ENCODE measurements at regions not wholly inside any gene's neighbourhood (a gene's known extent, or its start where the extent isn't known, plus 50 kb on each side); places are given as distances from the start of the nearest gene placed in this dataset.
A peak's percentile ranks its signal among the peaks of the same experiment; 100 is the strongest.
"Not testable (repeated sequence)": the region's sequence is repeated elsewhere in the genome, so short reads cannot be mapped to it uniquely, and the experiment has no call there.

DNA sequence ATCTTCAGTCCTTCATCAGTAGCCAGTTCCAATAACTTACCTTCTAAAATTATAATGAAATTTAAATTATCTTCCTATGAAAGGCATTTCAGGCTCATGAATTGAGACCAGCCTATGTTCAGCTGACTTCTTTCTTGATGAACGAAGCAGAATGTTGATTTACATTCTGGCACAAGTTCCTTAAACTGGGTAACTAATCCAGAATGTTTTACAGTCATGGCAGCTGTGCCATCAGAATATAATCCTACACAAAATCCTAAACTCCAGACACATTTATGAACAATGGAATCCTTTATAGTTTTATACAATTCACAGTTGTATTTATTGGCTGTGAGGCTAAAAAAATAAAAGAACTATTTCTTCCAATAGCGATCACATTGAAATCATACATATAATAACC is 97.3 kb upstream of the CPM start:
- no peak for DNase-seq

DNA sequence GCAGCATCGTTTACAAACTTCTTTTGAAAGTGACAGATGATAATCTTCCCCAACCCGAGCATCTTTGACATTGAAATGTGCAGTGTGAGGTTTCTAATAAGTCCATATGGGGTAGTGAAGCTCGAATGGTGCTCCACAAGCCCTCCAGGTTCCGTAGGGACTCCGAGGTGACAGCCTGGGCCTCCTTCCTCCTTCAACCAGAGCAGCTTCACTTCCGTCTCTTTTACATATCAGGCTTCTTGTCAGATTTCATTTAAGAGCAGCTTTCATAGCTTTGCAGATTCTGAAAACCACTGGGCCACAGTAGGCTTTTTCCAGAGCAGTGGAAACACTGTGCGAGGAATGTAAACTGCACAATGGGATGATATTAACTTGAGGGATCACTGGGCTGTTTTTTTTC is 103.6 kb upstream of the CPM start:
- no peak for DNase-seq

- DNase-seq: no peak
These were observed 104.0 kb upstream of the CPM start for GRCh38 chr12:69036999-69037398.

- peak; percentile 71 for DNase-seq
These were observed 106.9 kb upstream of the CPM start for GRCh38 chr12:69039911-69040310.

GRCh38 chr12:69042557-69042956 is 109.6 kb upstream of the CPM start:
- no peak for DNase-seq

DNA sequence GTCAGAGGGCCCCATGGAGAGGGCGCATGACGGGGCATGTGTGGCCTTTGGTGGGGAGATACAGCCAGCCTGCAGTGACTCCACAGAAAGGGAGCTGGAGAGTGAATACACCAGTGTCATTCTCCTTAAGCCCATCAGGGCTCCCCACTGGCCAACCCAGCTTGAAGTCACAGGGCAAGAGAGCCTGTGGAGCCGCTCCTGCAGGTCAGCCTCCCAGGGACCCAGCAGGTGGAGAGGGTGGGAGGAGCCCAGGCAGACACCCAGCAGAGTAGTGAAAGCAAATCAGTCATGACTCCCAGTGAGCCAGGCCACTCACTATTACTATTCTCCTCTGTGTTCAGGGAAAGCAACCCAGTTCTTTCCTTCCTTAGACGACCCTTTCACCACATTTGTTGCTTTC is 110.0 kb upstream of the CPM start:
- DNase-seq: no peak

DNA sequence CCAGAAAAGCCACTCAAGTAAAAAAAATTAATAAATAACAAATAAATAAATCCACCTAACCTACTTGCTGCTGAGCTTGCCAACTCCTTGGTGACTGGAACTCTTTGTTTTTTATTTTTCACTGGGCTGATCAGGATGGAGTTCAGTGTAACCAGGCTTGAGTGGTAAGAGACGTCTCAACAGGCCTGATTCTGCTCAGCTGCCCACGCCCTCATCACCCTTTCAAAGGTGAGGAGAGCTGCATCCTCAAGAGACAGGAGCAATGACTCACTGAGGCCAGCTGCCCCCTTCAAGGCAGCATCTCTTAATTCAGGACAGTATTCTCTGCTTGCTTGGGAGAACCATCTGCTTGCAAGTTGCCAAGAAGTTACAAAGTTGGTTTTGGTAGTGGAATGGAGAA is 111.9 kb upstream of the CPM start:
- DNase-seq: no peak

DNA sequence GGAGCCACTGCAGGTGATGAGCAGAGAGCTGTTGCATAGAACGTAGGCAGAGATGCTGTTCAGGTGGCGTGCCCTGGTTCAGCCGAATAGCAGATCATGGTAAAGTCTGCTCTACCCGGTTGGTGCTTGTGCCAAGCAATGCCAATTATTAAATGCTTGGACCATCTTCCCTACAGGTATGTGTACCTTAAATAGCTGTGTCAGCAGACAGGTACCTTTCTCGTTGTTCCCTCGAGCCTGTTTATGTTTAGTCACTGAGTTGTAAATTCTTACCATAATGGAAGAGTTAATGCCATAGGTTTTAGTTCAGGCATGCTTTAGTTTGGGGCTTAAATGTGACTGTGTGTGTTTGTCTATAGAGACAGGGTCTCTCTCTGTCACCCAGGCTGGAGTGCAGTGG is 112.5 kb upstream of the CPM start:
- no peak for DNase-seq

GRCh38 chr12:69046363-69046762 is 113.4 kb upstream of the CPM start:
- DNase-seq: no peak

- DNase-seq: no peak
These were observed 113.9 kb upstream of the CPM start for GRCh38 chr12:69046920-69047319.

- no peak for DNase-seq
These were observed 115.0 kb upstream of the CPM start for GRCh38 chr12:69047990-69048389.

DNA sequence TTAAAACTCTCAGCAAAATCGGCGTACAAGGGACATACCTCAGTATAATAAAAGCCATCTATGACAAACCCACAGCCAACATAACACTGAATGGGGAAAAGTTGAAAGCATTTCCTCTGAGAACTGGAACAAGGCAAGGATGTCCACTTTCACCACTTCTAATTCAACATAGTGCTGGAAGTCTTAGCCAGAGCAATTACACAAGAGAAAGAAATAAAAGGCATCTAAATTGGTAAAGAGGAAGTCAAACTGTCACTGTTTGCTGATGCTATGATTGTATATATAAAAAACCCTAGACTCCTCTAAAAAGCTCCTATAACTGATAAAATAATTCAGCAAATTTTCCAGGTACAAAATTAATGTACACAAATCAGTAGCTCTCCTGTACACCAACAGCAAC is 116.9 kb upstream of the CPM start:
- DNase-seq: not testable (repeated sequence)

DNA sequence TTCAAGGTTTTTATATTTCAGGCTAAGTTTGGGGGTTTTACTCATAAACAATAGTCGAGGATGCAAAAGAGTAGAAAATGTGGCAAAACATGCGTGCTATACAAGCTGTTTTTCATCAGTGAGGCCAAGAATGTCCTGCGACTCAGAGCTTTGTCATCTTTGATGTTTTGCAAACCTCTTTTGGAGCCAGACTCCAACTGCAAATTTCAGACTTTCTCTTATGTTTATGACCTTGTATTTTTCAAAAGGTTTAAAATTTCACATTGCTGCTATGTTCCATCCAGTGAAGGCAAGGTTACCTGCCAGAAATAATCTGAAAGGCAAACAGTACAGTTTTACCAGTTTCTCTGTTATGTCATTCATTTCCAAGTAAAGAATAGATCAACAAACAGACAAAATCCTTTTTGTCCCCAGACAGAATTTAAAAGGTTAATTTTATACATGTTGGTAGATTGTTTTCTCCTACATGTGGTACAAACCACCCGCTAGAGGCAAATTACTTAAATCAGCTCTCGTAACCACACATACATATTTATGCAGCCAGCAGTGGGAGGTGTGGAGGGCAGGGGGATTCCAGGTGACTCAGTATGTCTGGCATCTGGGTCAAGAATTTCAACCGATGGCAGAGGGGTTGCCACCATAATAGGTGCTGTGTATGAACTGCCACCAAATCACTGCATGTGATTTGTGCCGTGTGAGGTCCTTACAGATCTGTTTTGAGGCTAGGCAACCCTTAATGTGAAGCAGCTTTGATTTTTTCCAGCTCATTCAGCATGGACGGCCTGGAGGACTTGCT is 119.8 kb upstream of the CPM start:
- DNase-seq: no peak

- DNase-seq: no peak
These were observed 121.5 kb upstream of the CPM start for GRCh38 chr12:69054343-69055056.

GRCh38 chr12:69055280-69055679 is 122.3 kb upstream of the CPM start:
- DNase-seq: no peak

DNA sequence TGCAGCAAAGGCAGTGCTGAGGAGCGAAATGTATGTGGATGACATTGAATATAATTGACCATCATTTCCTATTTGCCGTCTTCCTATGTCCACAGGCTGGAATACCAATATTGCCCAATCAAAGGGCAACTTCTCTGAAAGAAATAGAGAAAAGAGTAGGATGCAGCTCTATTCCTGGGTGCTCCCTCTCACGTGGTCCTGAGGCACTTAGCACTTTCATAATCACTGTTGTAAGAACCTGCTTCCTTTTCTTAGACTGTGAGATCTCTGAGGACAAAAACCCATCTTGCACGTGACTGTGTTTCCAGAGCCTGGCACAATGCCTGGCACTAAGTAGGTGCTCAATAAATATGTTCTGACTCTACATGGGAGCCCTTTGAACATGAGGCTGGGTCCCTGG is 122.7 kb upstream of the CPM start:
- DNase-seq: no peak

DNA sequence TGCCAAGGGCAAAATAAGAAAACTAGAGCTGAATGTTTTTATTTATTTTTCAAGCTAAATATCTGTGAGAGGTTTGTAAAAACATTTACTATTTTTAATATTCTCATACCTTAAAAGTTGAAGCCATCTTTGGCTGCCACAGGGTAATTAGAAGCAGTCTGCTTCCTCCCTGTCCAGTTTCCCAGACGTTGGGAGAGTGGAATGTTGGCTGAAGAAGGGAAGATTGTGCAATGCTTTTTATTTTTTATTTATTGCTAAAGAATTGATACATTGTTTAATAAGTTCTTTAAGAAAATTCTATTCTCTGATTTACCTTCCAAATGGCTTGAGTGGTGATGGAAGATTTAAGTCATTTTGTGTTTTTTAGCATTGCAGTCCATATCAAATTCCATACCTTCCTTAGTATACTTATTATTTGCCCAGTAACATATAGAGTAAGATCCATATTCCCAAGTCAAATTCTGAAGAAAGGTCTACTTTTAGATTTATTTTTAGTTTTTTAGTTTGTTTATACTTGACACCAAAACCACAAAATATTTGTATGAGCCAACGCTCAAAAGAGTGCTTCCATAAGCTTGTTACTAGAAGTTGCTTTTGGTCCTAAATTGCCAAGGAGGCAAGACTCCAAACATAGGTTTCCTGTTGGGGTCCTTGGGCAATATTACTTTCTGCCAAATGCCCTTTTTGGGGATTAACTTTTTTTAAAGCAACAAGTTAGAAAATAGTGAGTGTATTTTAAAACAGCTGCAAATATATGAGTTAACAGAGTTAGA is 124.0 kb upstream of the CPM start:
- no peak for DNase-seq

- DNase-seq: no peak
These were observed 124.8 kb upstream of the CPM start for GRCh38 chr12:69057742-69058141.

DNA sequence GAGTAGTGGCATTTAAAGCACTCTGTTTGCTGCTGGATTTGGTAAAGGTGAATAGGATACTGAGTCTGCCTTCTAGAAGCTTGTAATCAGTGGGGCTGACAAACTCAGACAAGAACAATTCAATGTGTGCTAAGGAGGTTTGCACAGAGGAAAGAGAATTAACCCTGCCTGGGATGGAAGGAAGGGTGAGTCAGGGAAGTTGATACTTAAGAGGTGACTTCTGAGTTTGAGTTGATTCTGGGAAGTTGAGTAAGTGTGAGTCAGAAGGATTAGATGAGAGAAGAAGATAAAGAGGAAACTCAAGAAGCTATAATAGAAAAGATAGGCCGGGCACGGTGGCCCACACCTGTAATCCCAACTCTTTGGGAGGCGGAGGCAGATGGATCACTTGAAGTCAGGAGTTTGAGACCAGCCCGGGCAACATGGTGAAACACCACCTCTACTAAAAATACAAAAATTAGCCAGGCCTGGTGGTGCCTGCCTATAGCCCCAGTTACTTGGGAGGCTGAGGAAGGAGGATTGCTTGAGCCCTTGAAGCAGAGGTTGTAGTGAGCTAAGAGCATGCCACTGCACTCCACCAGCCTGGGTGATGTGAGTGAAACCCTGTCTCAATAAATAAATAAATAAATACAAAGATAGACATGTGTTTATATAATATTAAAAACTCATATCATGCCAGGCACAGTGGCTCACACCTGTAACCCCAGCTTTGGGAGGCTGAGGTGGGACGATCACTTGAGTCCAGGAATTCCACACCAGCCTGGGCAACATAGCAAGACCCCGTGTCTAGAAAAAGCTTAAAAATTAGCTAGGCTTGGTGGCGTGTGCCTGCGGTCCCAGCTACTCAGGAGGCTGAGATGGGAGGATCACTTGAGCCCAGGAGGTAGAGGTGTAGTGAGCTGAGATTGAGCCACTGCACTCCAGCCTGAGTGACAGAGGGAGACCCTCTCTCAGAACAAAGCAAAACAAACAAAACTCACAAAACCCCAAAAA is 126.8 kb upstream of the CPM start:
- DNase-seq: no peak

DNA sequence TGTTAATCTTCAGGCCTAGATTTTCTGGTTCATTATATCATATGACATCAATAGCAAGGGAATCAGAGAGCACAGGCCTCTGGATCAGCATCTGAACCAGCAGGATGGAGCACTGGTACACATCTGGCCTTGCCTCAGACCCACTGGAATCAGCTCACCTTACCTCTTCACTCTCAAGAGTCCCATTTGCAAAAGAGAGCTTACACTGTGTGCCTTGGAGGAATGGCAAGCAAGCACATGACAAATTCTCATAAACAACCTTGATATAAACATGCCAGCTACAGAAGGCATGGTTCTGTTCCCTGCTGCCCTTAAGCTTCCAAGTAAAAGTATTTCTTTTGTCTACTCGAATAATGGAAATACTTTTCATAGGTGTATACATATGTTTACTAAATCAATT is 128.6 kb upstream of the CPM start:
- DNase-seq: peak; percentile 18

DNA sequence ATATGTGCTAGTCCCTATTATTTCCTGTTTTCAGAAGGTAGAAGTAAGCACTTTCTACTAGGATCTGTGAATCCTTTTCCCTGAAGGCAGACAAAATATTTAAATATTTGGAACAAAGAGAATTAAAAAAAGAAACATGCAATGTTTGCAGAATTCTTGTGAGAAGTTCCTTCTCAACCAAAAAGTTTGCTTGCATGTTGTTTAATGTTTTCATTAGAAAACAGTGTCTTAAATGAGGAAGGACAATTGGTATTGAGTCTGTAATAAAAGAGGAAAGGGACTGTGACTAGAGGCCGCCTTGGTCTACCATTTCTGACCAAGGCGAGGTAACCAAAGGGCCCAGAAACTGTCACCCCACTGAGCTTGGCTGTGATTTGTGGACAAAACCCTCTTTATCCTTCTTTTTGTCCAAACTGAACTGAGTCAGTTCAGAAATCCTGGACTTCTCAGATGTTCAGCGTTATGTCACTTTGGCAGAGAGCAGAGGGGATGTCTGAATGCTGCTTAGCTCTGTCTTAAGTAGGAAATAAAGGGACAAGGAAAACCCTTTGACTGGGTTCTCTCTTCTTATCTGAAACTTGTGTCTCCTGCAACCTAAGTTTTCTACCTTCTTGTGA is 129.8 kb upstream of the CPM start:
- no peak for DNase-seq
